Neural cell (in vitro differentiated cells): ENCODE measurements at regions not wholly inside any gene's neighbourhood (a gene's known extent, or its start where the extent isn't known, plus 50 kb on each side); places are given as distances from the start of the nearest gene placed in this dataset.

ENCODE experiments used
- H2AFZ ChIP-seq: fragments of 200-600, 300-800 bp; sonication (generic), shearing (Covaris generic); 2 replicates; pipeline ENCODE4 v1.6.0; 2014; ENCODE audit warnings: low read depth, mild to moderate bottlenecking, antibody characterized with exemption, low read length, moderate library complexity
- H3F3A ChIP-seq: fragments of 200-600 bp; shearing (Covaris generic); 2 replicates; pipeline ENCODE4 v1.6.1; 2016; ENCODE audit warnings: mild to moderate bottlenecking, moderate library complexity, mixed read lengths, antibody characterized with exemption, low read length; ENCODE audit not compliant: insufficient read depth, poor library complexity, severe bottlenecking
- H3K27ac ChIP-seq: fragments of 200-600, 300-800 bp; sonication (generic), shearing (Covaris generic); 2 replicates; pipeline ENCODE4 v1.5.1; 2014; ENCODE audit warnings: mild to moderate bottlenecking, low read length, moderate library complexity
- H3K27me3 ChIP-seq: fragments of 300-800, 200-600 bp; sonication (generic), shearing (Covaris generic); 2 replicates; pipeline ENCODE4 v1.6.0; 2014; ENCODE audit warnings: mild to moderate bottlenecking, low read depth, low read length, moderate library complexity; ENCODE audit not compliant: insufficient read depth
- H3K36me3 ChIP-seq: fragments of 300-800, 200-600 bp; sonication (generic), shearing (Covaris generic); 2 replicates; pipeline ENCODE4 v1.5.1; 2014; ENCODE audit warnings: mild to moderate bottlenecking, antibody characterized with exemption, low read length, moderate library complexity; ENCODE audit not compliant: insufficient read depth
- H3K4me2 ChIP-seq: fragments of 300-800, 200-600 bp; sonication (generic), shearing (Covaris generic); 2 replicates; pipeline ENCODE4 v1.6.0; 2014; ENCODE audit warnings: mild to moderate bottlenecking, low read length
- H3K4me3 ChIP-seq: fragments of 300-800, 200-600 bp; sonication (generic), shearing (Covaris generic); 2 replicates; pipeline ENCODE4 v1.5.1; 2014; ENCODE audit warnings: mild to moderate bottlenecking, low read length, moderate library complexity
- H3K79me2 ChIP-seq: fragments of 200-600 bp; shearing (Covaris generic); replicated peaks from 2 replicates; pipeline ENCODE4 v1.6.0; 2014; ENCODE audit warnings: mild to moderate bottlenecking, low read length, moderate library complexity; ENCODE audit not compliant: insufficient read depth
- H3K9ac ChIP-seq: fragments of 300-800, 200-600 bp; sonication (generic), shearing (Covaris generic); 2 replicates; pipeline ENCODE4 v1.6.1; 2016; ENCODE audit warnings: mild to moderate bottlenecking, low read length, mixed read lengths
- H3K9me2 ChIP-seq: fragments of 200-600 bp; shearing (Covaris generic); 2 replicates; pipeline ENCODE4 v1.6.1; 2016; ENCODE audit warnings: mild to moderate bottlenecking, low read length, mixed read lengths; ENCODE audit not compliant: insufficient read depth
- H3K9me3 ChIP-seq: fragments of 200-600, 300-800 bp; sonication (generic), shearing (Covaris generic); 2 replicates; pipeline ENCODE4 v1.6.1; 2016; ENCODE audit warnings: mild to moderate bottlenecking, mixed run types, low read length, moderate library complexity, mixed read lengths
- H4K20me1 ChIP-seq: fragments of 200-600 bp; shearing (Covaris generic); 2 replicates; pipeline ENCODE4 v1.6.1; 2016; ENCODE audit warnings: mild to moderate bottlenecking, mixed run types; ENCODE audit not compliant: insufficient read depth
- EP300 ChIP-seq: fragments of 450-650 bp; conservative IDR thresholded peaks from 2 replicates; pipeline ENCODE4 v1.6.1; 2014; ENCODE audit warnings: antibody characterized with exemption, mild to moderate bottlenecking, moderate library complexity; ENCODE audit not compliant: poor library complexity, severe bottlenecking
- EZH2 ChIP-seq: fragments of 200-600, 300-800 bp; shearing (Covaris generic), sonication (generic); IDR thresholded peaks from 2 replicates; pipeline ENCODE4 v1.6.1; 2014; ENCODE audit warnings: antibody characterized with exemption, low read length, borderline replicate concordance, mild to moderate bottlenecking; ENCODE audit not compliant: insufficient read depth, poor library complexity, severe bottlenecking
- MXI1 ChIP-seq: fragments of 450-650 bp; conservative IDR thresholded peaks from 2 replicates; pipeline ENCODE4 v1.6.1; 2014; ENCODE audit warnings: antibody characterized with exemption, mild to moderate bottlenecking; ENCODE audit not compliant: poor library complexity, severe bottlenecking
- POLR2AphosphoS5 ChIP-seq: IDR thresholded peaks from 2 replicates; pipeline ENCODE4 v1.6.1; 2012
- RAD21 ChIP-seq: fragments of 450-650 bp; conservative IDR thresholded peaks from 2 replicates; pipeline ENCODE4 v1.6.1; 2014; ENCODE audit warnings: antibody characterized with exemption, mild to moderate bottlenecking, moderate library complexity
- SMC3 ChIP-seq: fragments of 450-650 bp; conservative IDR thresholded peaks from 2 replicates; pipeline ENCODE4 v1.6.1; 2014; ENCODE audit warnings: antibody characterized with exemption, mild to moderate bottlenecking, moderate library complexity; ENCODE audit not compliant: poor library complexity
- TAF1 ChIP-seq: IDR thresholded peaks from 2 replicates; pipeline ENCODE4 v1.6.1; 2012; ENCODE audit warnings: low read depth
- TF ChIP-seq, protein P1 (sequence below): IDR thresholded peaks from 2 replicates; pipeline ENCODE4 v1.6.1; 2012; ENCODE audit warnings: borderline replicate concordance
- TF ChIP-seq, protein P2 (sequence below): fragments of 450-650 bp; IDR thresholded peaks from 2 replicates; pipeline ENCODE4 v1.5.1; 2014; ENCODE audit warnings: antibody characterized with exemption, mild to moderate bottlenecking, moderate library complexity; ENCODE audit not compliant: poor library complexity, severe bottlenecking

DNA sequence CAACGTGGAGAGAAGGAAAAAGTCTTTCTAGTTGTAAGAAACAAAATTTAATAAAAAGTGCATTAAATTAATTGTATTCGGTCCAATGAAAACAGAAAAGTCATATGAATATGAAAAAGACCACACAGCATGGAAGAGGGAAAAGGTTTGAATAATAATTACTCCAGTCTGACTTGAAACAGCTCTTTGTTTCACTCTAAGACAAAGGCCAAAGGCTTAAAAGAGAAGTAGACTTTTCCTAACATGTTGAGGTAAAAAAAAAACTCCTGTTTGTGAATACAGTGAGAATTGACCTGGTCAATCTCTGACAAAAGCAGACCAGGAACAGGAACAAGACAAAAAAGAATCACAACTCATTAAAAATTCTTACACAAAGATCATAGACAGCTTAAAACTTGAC lies 429.8 kb downstream of the TOX3 start:
- H3K9me3 ChIP-seq: no peaks in the 10 kb centered on the region
- H3F3A ChIP-seq: no peaks in the 10 kb centered on the region
- H2AFZ ChIP-seq: no peak overlapping the region
- no peak overlapping the region for H3K27ac ChIP-seq
- H3K79me2 ChIP-seq: no peaks in the 10 kb centered on the region
- TF ChIP-seq TAF1: no peak
- TF ChIP-seq EZH2: no peak
- TF ChIP-seq RAD21: no peak
- TF ChIP-seq POLR2AphosphoS5: no peak
- TF ChIP-seq, protein P1, sequence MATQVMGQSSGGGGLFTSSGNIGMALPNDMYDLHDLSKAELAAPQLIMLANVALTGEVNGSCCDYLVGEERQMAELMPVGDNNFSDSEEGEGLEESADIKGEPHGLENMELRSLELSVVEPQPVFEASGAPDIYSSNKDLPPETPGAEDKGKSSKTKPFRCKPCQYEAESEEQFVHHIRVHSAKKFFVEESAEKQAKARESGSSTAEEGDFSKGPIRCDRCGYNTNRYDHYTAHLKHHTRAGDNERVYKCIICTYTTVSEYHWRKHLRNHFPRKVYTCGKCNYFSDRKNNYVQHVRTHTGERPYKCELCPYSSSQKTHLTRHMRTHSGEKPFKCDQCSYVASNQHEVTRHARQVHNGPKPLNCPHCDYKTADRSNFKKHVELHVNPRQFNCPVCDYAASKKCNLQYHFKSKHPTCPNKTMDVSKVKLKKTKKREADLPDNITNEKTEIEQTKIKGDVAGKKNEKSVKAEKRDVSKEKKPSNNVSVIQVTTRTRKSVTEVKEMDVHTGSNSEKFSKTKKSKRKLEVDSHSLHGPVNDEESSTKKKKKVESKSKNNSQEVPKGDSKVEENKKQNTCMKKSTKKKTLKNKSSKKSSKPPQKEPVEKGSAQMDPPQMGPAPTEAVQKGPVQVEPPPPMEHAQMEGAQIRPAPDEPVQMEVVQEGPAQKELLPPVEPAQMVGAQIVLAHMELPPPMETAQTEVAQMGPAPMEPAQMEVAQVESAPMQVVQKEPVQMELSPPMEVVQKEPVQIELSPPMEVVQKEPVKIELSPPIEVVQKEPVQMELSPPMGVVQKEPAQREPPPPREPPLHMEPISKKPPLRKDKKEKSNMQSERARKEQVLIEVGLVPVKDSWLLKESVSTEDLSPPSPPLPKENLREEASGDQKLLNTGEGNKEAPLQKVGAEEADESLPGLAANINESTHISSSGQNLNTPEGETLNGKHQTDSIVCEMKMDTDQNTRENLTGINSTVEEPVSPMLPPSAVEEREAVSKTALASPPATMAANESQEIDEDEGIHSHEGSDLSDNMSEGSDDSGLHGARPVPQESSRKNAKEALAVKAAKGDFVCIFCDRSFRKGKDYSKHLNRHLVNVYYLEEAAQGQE: no peak
- TF ChIP-seq SMC3: no peak
- no peak for TF ChIP-seq MXI1
- TF ChIP-seq, protein P2, sequence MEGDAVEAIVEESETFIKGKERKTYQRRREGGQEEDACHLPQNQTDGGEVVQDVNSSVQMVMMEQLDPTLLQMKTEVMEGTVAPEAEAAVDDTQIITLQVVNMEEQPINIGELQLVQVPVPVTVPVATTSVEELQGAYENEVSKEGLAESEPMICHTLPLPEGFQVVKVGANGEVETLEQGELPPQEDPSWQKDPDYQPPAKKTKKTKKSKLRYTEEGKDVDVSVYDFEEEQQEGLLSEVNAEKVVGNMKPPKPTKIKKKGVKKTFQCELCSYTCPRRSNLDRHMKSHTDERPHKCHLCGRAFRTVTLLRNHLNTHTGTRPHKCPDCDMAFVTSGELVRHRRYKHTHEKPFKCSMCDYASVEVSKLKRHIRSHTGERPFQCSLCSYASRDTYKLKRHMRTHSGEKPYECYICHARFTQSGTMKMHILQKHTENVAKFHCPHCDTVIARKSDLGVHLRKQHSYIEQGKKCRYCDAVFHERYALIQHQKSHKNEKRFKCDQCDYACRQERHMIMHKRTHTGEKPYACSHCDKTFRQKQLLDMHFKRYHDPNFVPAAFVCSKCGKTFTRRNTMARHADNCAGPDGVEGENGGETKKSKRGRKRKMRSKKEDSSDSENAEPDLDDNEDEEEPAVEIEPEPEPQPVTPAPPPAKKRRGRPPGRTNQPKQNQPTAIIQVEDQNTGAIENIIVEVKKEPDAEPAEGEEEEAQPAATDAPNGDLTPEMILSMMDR: no peak
- no peak for TF ChIP-seq EP300
- no peaks in the 10 kb centered on the region for H3K36me3 ChIP-seq
- H3K4me2 ChIP-seq: no peak overlapping the region
- H4K20me1 ChIP-seq: no peaks in the 10 kb centered on the region
- H3K27me3 ChIP-seq: no peaks in the 10 kb centered on the region
- no peak overlapping the region for H3K4me3 ChIP-seq
- no peaks in the 10 kb centered on the region for H3K9me2 ChIP-seq
- no peak overlapping the region for H3K9ac ChIP-seq

DNA sequence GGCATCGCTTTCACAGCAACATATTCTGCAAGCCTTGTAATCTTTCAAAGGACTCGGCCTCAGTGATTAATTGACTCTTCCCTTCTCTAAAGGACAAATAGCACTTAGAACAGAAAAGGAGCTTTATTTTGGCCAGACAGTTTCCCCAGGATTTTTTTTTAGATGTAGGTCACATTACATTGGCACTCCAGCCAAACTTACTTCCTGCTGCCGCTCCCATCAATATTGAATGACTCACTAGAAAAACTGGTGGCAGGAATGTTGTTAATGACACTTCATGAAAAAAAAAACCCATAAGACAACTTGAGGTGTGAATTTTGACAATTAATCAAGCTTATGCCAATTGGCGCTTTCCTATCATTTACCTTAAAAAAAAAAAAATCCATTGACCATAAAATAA lies 432.6 kb downstream of the TOX3 start:
- H3K9ac ChIP-seq: no peak overlapping the region
- no peak overlapping the region for H3K4me3 ChIP-seq
- H3K79me2 ChIP-seq: no peaks in the 10 kb centered on the region
- no peaks in the 10 kb centered on the region for H3K9me3 ChIP-seq
- H4K20me1 ChIP-seq: no peaks in the 10 kb centered on the region
- no peak overlapping the region for H2AFZ ChIP-seq
- H3K27ac ChIP-seq: no peak overlapping the region
- H3K9me2 ChIP-seq: no peaks in the 10 kb centered on the region
- TF ChIP-seq, protein P2: no peak
- TF ChIP-seq SMC3: no peak
- H3K4me2 ChIP-seq: no peak overlapping the region
- H3F3A ChIP-seq: no peaks in the 10 kb centered on the region
- no peaks in the 10 kb centered on the region for H3K36me3 ChIP-seq
- H3K27me3 ChIP-seq: no peaks in the 10 kb centered on the region
